HG03558 (cell line): ENCODE measurements at regions not wholly inside any gene's neighbourhood (a gene's known extent, or its start where the extent isn't known, plus 50 kb on each side); places are given as distances from the start of the nearest gene placed in this dataset.

Experiments used
- ATAC-seq: cut with Tn5 transposase; IDR thresholded peaks from one replicate; pipeline ENCODE4 v1.9.1; 2021; ENCODE audit warnings: moderate number of reproducible peaks; ENCODE audit not compliant: unreplicated experiment; ENCODE audit errors: extremely low read depth

- no peak for ATAC-seq
These were observed 93.7 kb upstream of the DAP start for GRCh38 chr5:10854506-10855277.

- no peak for ATAC-seq
These were observed 92.1 kb upstream of the DAP start for GRCh38 chr5:10853154-10853553.

- no peak for ATAC-seq
These were observed 88.2 kb upstream of the DAP start for GRCh38 chr5:10849278-10849677.

- no peak for ATAC-seq
These were observed 83.0 kb upstream of the DAP start for GRCh38 chr5:10844016-10844415.

- ATAC-seq: no peak
These were observed 81.8 kb upstream of the DAP start for GRCh38 chr5:10842823-10843222.

- no peak for ATAC-seq
These were observed 79.0 kb upstream of the DAP start for GRCh38 chr5:10839916-10840599.

GRCh38 chr5:10839118-10839517 is 78.1 kb upstream of the DAP start:
- ATAC-seq: no peak

GRCh38 chr5:10838038-10838437 is 77.0 kb upstream of the DAP start:
- peak; percentile 87 for ATAC-seq

- ATAC-seq: no peak
These were observed 76.0 kb upstream of the DAP start for GRCh38 chr5:10836986-10837385.

GRCh38 chr5:10834695-10835094 is 73.7 kb upstream of the DAP start:
- ATAC-seq: no peak

- no peak for ATAC-seq
These were observed 72.0 kb upstream of the DAP start for GRCh38 chr5:10832987-10833386.

- no peak for ATAC-seq
These were observed 71.4 kb upstream of the DAP start for GRCh38 chr5:10832421-10832820.

GRCh38 chr5:10831419-10831818 is 70.4 kb upstream of the DAP start:
- no peak for ATAC-seq

GRCh38 chr5:10828241-10828640 is 67.2 kb upstream of the DAP start:
- ATAC-seq: no peak

GRCh38 chr5:10827571-10827970 is 66.5 kb upstream of the DAP start:
- no peak for ATAC-seq

GRCh38 chr5:10826971-10827370 is 65.9 kb upstream of the DAP start:
- no peak for ATAC-seq

GRCh38 chr5:10825897-10826644 is 65.0 kb upstream of the DAP start:
- peak; percentile 68 for ATAC-seq

GRCh38 chr5:10812218-10812617 is 51.2 kb upstream of the DAP start:
- ATAC-seq: no peak
